Right cardiac atrium (tissue), 5 donors: ENCODE measurements at regions not wholly inside any gene's neighbourhood (a gene's known extent, or its start where the extent isn't known, plus 50 kb on each side); places are given as distances from the start of the nearest gene placed in this dataset.

Source experiments
- ATAC-seq, 2 donors: fragments of 200-7000 bp; cut with Tn5 transposase; one replicate each; pipeline versions ENCODE4 v1.8.0 to v1.9.1; 2020; ENCODE audit warnings: moderate library complexity in 2 of 2, mild to moderate bottlenecking in 1 of 2
- DNase-seq, 3 donors: peaks; one replicate each; pipeline ENCODE4 v3.0.0-alpha.2; 2020
- H3K27ac ChIP-seq: one replicate; pipeline ENCODE4 v1.5.1; 2013; ENCODE audit warnings: mild to moderate bottlenecking, low read length, control low read depth, moderate library complexity
- H3K27me3 ChIP-seq: one replicate; pipeline ENCODE4 v1.6.1; 2013; ENCODE audit not compliant: control insufficient read depth, insufficient read depth
- H3K4me1 ChIP-seq: one replicate; pipeline ENCODE4 v1.6.1; 2013; ENCODE audit warnings: low read length; ENCODE audit not compliant: control insufficient read depth, insufficient read depth
- H3K4me3 ChIP-seq: one replicate; pipeline ENCODE4 v1.5.1; 2013; ENCODE audit warnings: low read length, control low read depth
- H3K9me3 ChIP-seq: one replicate; pipeline ENCODE4 v1.6.1; 2013; ENCODE audit warnings: low read length; ENCODE audit not compliant: control insufficient read depth
- WGBS: extraction: QIAGEN DNeasy Blood & Tissue Kit; methylation state at CpG from one replicate; pipeline ENCODE4 v1.1.7; 2013; 5-methylcytosine and 5-hydroxymethylcytosine counted together
- intact Hi-C, 4 donors: fragments of 100-400 bp; cut with DNase I; formaldehyde crosslinking; loops; one replicate each; pipeline versions ENCODE4 v1.11.0 to v1.14.0; 2022 to 2023
- donor health status: healthy with polysubstance abuse.
- donor health status: DM: no; HTN: yes; CAD: no.
- donor health status: DM: no; HTN: no; CAD: no.
- donor health status: DM: no; HTN: yes; CAD: no; lungs with severe emphysema.
- donor health status: DM: yes; HTN: yes; CAD: no.

- intact Hi-C loops, result no loop called here
- Histone ChIP-seq H3K4me1 (no peaks in the 10 kb centered on the region), H3K9me3 (no peaks in the 10 kb centered on the region), H3K27ac (no peak overlapping the region), H3K4me3 (no peak overlapping the region), H3K27me3 (no peaks in the 10 kb centered on the region)
- 68% methylated on average over 5 of the region's 5 CpGs for WGBS
- ATAC-seq (no peak), DNase-seq (no peak)
These were observed 444.8 kb downstream of the RND3 start for GRCh38 chr2:150042500-150043171.

GRCh38 chr2:150041722-150042425 lies 445.6 kb downstream of the RND3 start:
- intact Hi-C loops, result no loop called here
- Histone ChIP-seq H3K27ac (no peak overlapping the region), H3K9me3 (no peaks in the 10 kb centered on the region), H3K27me3 (no peaks in the 10 kb centered on the region), H3K4me3 (no peak overlapping the region), H3K4me1 (no peaks in the 10 kb centered on the region)
- WGBS, result 76% methylated on average over 8 of the region's 8 CpGs
- DNase-seq (no peak), ATAC-seq (no peak)

GRCh38 chr2:150036622-150037021 lies 449.0 kb upstream of the MMADHC start:
- no peak for ATAC-seq
- Histone ChIP-seq H3K27me3 (no peaks in the 10 kb centered on the region), H3K27ac (no peak overlapping the region), H3K4me3 (no peak overlapping the region), H3K9me3 (no peaks in the 10 kb centered on the region), H3K4me1 (no peaks in the 10 kb centered on the region)
- intact Hi-C loops, result no loop called here
- no peak for DNase-seq

GRCh38 chr2:150034665-150035064 lies 447.1 kb upstream of the MMADHC start:
- Histone ChIP-seq H3K4me1 (peaks cover 2% of the 10 kb centered on the region), H3K27ac (no peak overlapping the region), H3K4me3 (no peak overlapping the region), H3K9me3 (no peaks in the 10 kb centered on the region), H3K27me3 (no peaks in the 10 kb centered on the region)
- no peak for ATAC-seq
- 88% methylated on average over 3 of the region's 3 CpGs for WGBS
- intact Hi-C loops, result no loop called here
- DNase-seq, result no peak

GRCh38 chr2:150030436-150031190 lies 443.0 kb upstream of the MMADHC start:
- no peak overlapping the region for H3K27ac ChIP-seq
- WGBS, result 39% methylated on average over 3 of the region's 3 CpGs
- ATAC-seq (no peak), DNase-seq (no peak)
- no peak overlapping the region for H3K4me3 ChIP-seq
- no peaks in the 10 kb centered on the region for H3K9me3 ChIP-seq
- intact Hi-C loops, result no loop called here
- H3K27me3 ChIP-seq, result no peaks in the 10 kb centered on the region
- H3K4me1 ChIP-seq, result peaks cover 2% of the 10 kb centered on the region

- WGBS, result 83% methylated on average over 2 of the region's 2 CpGs
- Histone ChIP-seq H3K4me3 (no peak overlapping the region), H3K27ac (no peak overlapping the region), H3K9me3 (no peaks in the 10 kb centered on the region), H3K27me3 (no peaks in the 10 kb centered on the region), H3K4me1 (peaks cover 2% of the 10 kb centered on the region)
- ATAC-seq, result no peak
- intact Hi-C loops, result no loop called here
- no peak for DNase-seq
These were observed 440.7 kb upstream of the MMADHC start for GRCh38 chr2:150028322-150028721.

GRCh38 chr2:150027164-150027563 lies 439.6 kb upstream of the MMADHC start:
- no peak overlapping the region for H3K27ac ChIP-seq
- no peak overlapping the region for H3K4me3 ChIP-seq
- 44% methylated on average over 4 of the region's 4 CpGs for WGBS
- peaks cover 2% of the 10 kb centered on the region for H3K4me1 ChIP-seq
- no peaks in the 10 kb centered on the region for H3K9me3 ChIP-seq
- DNase-seq (no peak), ATAC-seq (no peak)
- no peaks in the 10 kb centered on the region for H3K27me3 ChIP-seq
- intact Hi-C loops, result no loop called here

GRCh38 chr2:150023663-150024062 lies 436.1 kb upstream of the MMADHC start:
- DNase-seq (no peak), ATAC-seq (no peak)
- Histone ChIP-seq H3K9me3 (no peaks in the 10 kb centered on the region), H3K4me3 (no peak overlapping the region), H3K27me3 (no peaks in the 10 kb centered on the region), H3K4me1 (no peaks in the 10 kb centered on the region), H3K27ac (no peak overlapping the region)
- intact Hi-C loops, result no loop called here

- 93% methylated on average over 3 of the region's 3 CpGs for WGBS
- H3K27ac ChIP-seq, result no peak overlapping the region
- ATAC-seq (no peak), DNase-seq (no peak)
- no peak overlapping the region for H3K4me3 ChIP-seq
- no peaks in the 10 kb centered on the region for H3K4me1 ChIP-seq
- no peaks in the 10 kb centered on the region for H3K27me3 ChIP-seq
- H3K9me3 ChIP-seq, result no peaks in the 10 kb centered on the region
- intact Hi-C loops, result no loop called here
These were observed 435.5 kb upstream of the MMADHC start for GRCh38 chr2:150023044-150023443.

- no peaks in the 10 kb centered on the region for H3K9me3 ChIP-seq
- ATAC-seq, result no peak
- H3K4me1 ChIP-seq, result no peaks in the 10 kb centered on the region
- H3K27me3 ChIP-seq, result no peaks in the 10 kb centered on the region
- intact Hi-C loops, result no loop called here
- no peak overlapping the region for H3K4me3 ChIP-seq
- WGBS, result 62% methylated on average over 5 of the region's 5 CpGs
- DNase-seq, result no peak
- H3K27ac ChIP-seq, result no peak overlapping the region
These were observed 433.5 kb upstream of the MMADHC start for GRCh38 chr2:150020937-150021673.

- Histone ChIP-seq H3K27ac (no peak overlapping the region), H3K9me3 (no peaks in the 10 kb centered on the region), H3K4me1 (no peaks in the 10 kb centered on the region), H3K4me3 (no peak overlapping the region), H3K27me3 (no peaks in the 10 kb centered on the region)
- WGBS, result 90% methylated on average over 1 of the region's 1 CpG
- no peak for ATAC-seq
- intact Hi-C loops, result no loop called here
- DNase-seq, result no peak
These were observed 432.6 kb upstream of the MMADHC start for GRCh38 chr2:150020221-150020620.
